HepG2 (cell line): ENCODE measurements at regions not wholly inside any gene's neighbourhood (a gene's known extent, or its start where the extent isn't known, plus 50 kb on each side); places are given as distances from the start of the nearest gene placed in this dataset.

Experiments
- ATAC-seq: fragments of 200-7000 bp; cut with Tn5 transposase; 3 replicates; pipeline ENCODE4 v1.9.1; 2020; ENCODE audit warnings: mild to moderate bottlenecking, moderate library complexity
- BruUV-seq: library from RNA; stranded (reverse); fragments of 400-500 nt; replicated peaks from 2 replicates; lab custom pipeline; 2021; lab: Mats Ljungman, UMichigan
- CTCF ChIA-PET: fragments of 300-600 bp; formaldehyde crosslinking; extraction: SDS; loops from one replicate; lab custom pipeline; 2021; ENCODE audit warnings: low total read pairs, inconsistent platforms, low intra/inter-chr PET ratio; lab: Yijun Ruan, JAX
- POLR2A ChIA-PET: fragments of 350-600 bp; sonication (Branson Sonifier 250); formaldehyde crosslinking; loops from one replicate; lab custom pipeline; 2020; ENCODE audit warnings: antibody characterized with exemption, inconsistent platforms; lab: Yijun Ruan, JAX
- DNase-seq: peaks from one replicate; pipeline ENCODE4 v3.0.0-alpha.2; 2015; ENCODE audit warnings: low spot score
- FAIRE-seq: peaks from 3 replicates; lab custom pipeline; 2011; peaks lifted over from hg19 to GRCh38; lab: Jason Lieb, UNC
- H2AFZ ChIP-seq: one replicate; pipeline ENCODE4 v1.6.1; 2011; ENCODE audit warnings: low read length, inconsistent platforms
- H3K27ac ChIP-seq: fragments of 300-600 bp; 3 replicates; pipeline ENCODE4 v1.8.0; 2011; ENCODE audit warnings: mixed run types, mild to moderate bottlenecking, mixed read lengths, low read length, inconsistent platforms; ENCODE audit not compliant: insufficient read depth; ENCODE audit errors: extremely low read length
- H3K27me3 ChIP-seq, 2 experiments: fragments of 200-600 bp in 1 of 2; 2 replicates in 1 of 2; 3 replicates in 1 of 2; pipeline versions ENCODE4 v1.6.0 to v1.8.0; 2011; ENCODE audit warnings: low read length in 2 of 2, mild to moderate bottlenecking in 2 of 2, moderate library complexity in 2 of 2, inconsistent platforms in 1 of 2; ENCODE audit not compliant: insufficient read depth in 2 of 2, control insufficient read depth in 1 of 2
- H3K36me3 ChIP-seq, 2 experiments: fragments of 200-600 bp in 1 of 2; replicated peaks in 1 of 2; 2 replicates in 1 of 2; 3 replicates in 1 of 2; pipeline versions ENCODE4 v1.5.1 to v1.8.0; 2011; ENCODE audit warnings: low read length in 2 of 2, inconsistent platforms in 1 of 2; ENCODE audit not compliant: insufficient read depth in 2 of 2, control insufficient read depth in 1 of 2
- H3K4me1 ChIP-seq: 2 replicates; pipeline ENCODE4 v1.5.1; 2012; ENCODE audit warnings: low read length, inconsistent platforms; ENCODE audit not compliant: insufficient read depth
- H3K4me2 ChIP-seq: 2 replicates; pipeline ENCODE4 v1.6.0; 2011; ENCODE audit warnings: low read depth, low read length, inconsistent platforms
- H3K4me3 ChIP-seq, 3 experiments: fragments of 200-600 bp in 1 of 3; sonication (generic), shearing (Covaris generic) in 1 of 3; replicated peaks in 1 of 3; 2 replicates each; pipeline ENCODE4 v1.5.1; 2011 to 2016; ENCODE audit warnings: low read length in 3 of 3, inconsistent platforms in 2 of 3, low read depth in 2 of 3, mild to moderate bottlenecking in 2 of 3, control low read depth in 1 of 3, mixed read lengths in 1 of 3; ENCODE audit not compliant: insufficient read depth in 1 of 3
- H3K79me2 ChIP-seq: one replicate; pipeline ENCODE4 v1.6.1; 2011; ENCODE audit warnings: low read length, inconsistent platforms; ENCODE audit not compliant: insufficient read depth
- H3K9ac ChIP-seq: 2 replicates; pipeline ENCODE4 v1.6.0; 2011; ENCODE audit warnings: mild to moderate bottlenecking, low read depth, low read length, inconsistent platforms; ENCODE audit not compliant: insufficient read depth
- H3K9me3 ChIP-seq: 2 replicates; pipeline ENCODE4 v1.5.1; 2012; ENCODE audit warnings: mild to moderate bottlenecking, low read length
- H4K20me1 ChIP-seq: 2 replicates; pipeline ENCODE4 v1.6.0; 2011; ENCODE audit warnings: inconsistent platforms, mild to moderate bottlenecking, low read length, moderate library complexity; ENCODE audit not compliant: insufficient read depth
- BCL6 ChIP-seq: IDR thresholded peaks from 2 replicates; pipeline ENCODE4 v1.6.1; 2016; ENCODE audit warnings: missing genetic modification reagents, missing compliant biosample characterization
- CBX2 ChIP-seq, 2 experiments: fragments of 200-600 bp in 1 of 2; sonication (generic); formaldehyde crosslinking in 1 of 2; IDR thresholded peaks; 2 replicates each; pipeline versions ENCODE4 v1.7.0 to v1.8.1; 2018 to 2022; ENCODE audit warnings: low read depth in 2 of 2, low read length in 1 of 2, mild to moderate bottlenecking in 1 of 2, missing genetic modification reagents in 1 of 2
- GZF1 ChIP-seq: sonication (generic); formaldehyde crosslinking; IDR thresholded peaks from 2 replicates; pipeline ENCODE4 v1.5.1; 2020; ENCODE audit warnings: mild to moderate bottlenecking, missing genetic modification reagents
- NONO ChIP-seq, 2 experiments: fragments of 450-650 bp in 1 of 2; sonication (generic) in 1 of 2; formaldehyde crosslinking in 1 of 2; IDR thresholded peaks in 1 of 2; conservative IDR thresholded peaks in 1 of 2; 2 replicates each; pipeline versions ENCODE4 v1.6.1 to v1.8.0; 2017 to 2022; ENCODE audit warnings: mild to moderate bottlenecking in 1 of 2, missing genetic modification reagents in 1 of 2, moderate library complexity in 1 of 2
- SAFB2 ChIP-seq: sonication (generic); formaldehyde crosslinking; IDR thresholded peaks from 2 replicates; pipeline ENCODE4 v1.5.1; 2020; ENCODE audit warnings: missing genetic modification reagents, low read depth, mild to moderate bottlenecking, borderline replicate concordance
- WGBS: methylation state at CpG from one replicate; pipeline ENCODE4 v1.1.6; 2017; ENCODE audit warnings: low lambda C conversion rate; 5-methylcytosine and 5-hydroxymethylcytosine counted together
- in situ Hi-C: cut with HindIII; loops from 2 replicates; pipeline ENCODE4 v1.10.0; 2017; ENCODE audit warnings: low pct_unique_long_range_greater_than_20kb; ENCODE audit not compliant: extremely low pct_ligation_motif_present
- intact Hi-C: fragments of 100-400 bp; cut with micrococcal nuclease; formaldehyde crosslinking; loops from one replicate; pipeline ENCODE4 v1.10.0; 2022; ENCODE audit not compliant: unreplicated experiment
- TF ChIP-seq, protein P1 (sequence below): sonication (generic); formaldehyde crosslinking; IDR thresholded peaks from 2 replicates; pipeline ENCODE4 v1.4.0; 2020; ENCODE audit warnings: missing genetic modification reagents, mild to moderate bottlenecking, borderline replicate concordance

DNA sequence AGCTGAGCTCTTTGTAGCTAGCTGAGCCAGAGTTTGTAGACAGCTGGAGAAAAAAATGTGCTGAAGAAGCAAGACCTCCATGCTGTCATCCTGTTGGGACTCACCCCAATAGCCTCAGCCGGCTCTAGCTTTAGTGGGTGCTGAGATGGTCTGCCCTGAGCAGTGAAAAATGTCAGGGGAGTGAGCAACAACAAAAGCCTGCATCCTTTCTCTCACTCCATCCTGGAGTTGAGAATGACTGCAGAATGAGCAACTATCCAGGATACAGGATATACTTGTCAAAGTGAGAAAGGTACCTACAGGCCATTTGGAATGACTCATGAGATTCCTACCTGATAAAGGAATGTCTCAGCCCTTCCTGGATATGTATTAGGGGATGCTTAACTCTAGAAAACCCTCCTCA lies 146.1 kb upstream of the DLX2 start:
- Histone ChIP-seq H3K9ac (no peak overlapping the region), H3K27me3 (peaks cover 0 to 11% of the 10 kb centered on the region in 2 experiments; a peak in 2 of 5 replicates), H3K4me2 (no peak overlapping the region), H3K4me3 (no peak overlapping the region), H3K36me3 (no peaks in the 10 kb centered on the region), H3K9me3 (no peaks in the 10 kb centered on the region), H3K4me1 (peaks cover 48% of the 10 kb centered on the region), H4K20me1 (no peaks in the 10 kb centered on the region), H3K79me2 (no peaks in the 10 kb centered on the region), H3K27ac (no peak overlapping the region), H2AFZ (no peak overlapping the region)
- ATAC-seq: no peak
- ChIA-PET POLR2A (no interaction called here), CTCF (no interaction called here)
- no peak for FAIRE-seq
- TF ChIP-seq GZF1 (no peak), SAFB2 (CRISPR knock-in tag) (no peak), CBX2 (IDR thresholded peaks at IDR 0.05; ENCODE audit: low read depth, low read length) (no peak), CBX2 (CRISPR knock-in tag; IDR thresholded peaks at IDR 0.05; ENCODE audit: low read depth) (no peak), BCL6 (CRISPR knock-in tag) (no peak), NONO (IDR thresholded peaks at IDR 0.05) (no peak), NONO (CRISPR knock-in tag; conservative IDR thresholded peaks at IDR 0.05) (no peak)
- TF ChIP-seq, protein P1, sequence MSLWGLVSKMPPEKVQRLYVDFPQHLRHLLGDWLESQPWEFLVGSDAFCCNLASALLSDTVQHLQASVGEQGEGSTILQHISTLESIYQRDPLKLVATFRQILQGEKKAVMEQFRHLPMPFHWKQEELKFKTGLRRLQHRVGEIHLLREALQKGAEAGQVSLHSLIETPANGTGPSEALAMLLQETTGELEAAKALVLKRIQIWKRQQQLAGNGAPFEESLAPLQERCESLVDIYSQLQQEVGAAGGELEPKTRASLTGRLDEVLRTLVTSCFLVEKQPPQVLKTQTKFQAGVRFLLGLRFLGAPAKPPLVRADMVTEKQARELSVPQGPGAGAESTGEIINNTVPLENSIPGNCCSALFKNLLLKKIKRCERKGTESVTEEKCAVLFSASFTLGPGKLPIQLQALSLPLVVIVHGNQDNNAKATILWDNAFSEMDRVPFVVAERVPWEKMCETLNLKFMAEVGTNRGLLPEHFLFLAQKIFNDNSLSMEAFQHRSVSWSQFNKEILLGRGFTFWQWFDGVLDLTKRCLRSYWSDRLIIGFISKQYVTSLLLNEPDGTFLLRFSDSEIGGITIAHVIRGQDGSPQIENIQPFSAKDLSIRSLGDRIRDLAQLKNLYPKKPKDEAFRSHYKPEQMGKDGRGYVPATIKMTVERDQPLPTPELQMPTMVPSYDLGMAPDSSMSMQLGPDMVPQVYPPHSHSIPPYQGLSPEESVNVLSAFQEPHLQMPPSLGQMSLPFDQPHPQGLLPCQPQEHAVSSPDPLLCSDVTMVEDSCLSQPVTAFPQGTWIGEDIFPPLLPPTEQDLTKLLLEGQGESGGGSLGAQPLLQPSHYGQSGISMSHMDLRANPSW (CRISPR knock-in tag): no peak
- no TSS peak for BruUV-seq
- no peak for DNase-seq
- intact Hi-C loops (no loop called here), in situ Hi-C loops (no loop called here)
- WGBS: 56% methylated on average over 1 of the region's 1 CpG
